K562 (cell line): ENCODE measurements at regions not wholly inside any gene's neighbourhood (a gene's known extent, or its start where the extent isn't known, plus 50 kb on each side); places are given as distances from the start of the nearest gene placed in this dataset.

Experiments
- ATAC-seq: fragments of 200-7000 bp; cut with Tn5 transposase; 3 replicates; pipeline ENCODE4 v1.9.1; 2020; ENCODE audit warnings: moderate library complexity
- BruUV-seq: library from RNA; stranded (reverse); fragments of 400-500 nt; replicated peaks from 2 replicates; lab custom pipeline; 2021; lab: Mats Ljungman, UMichigan
- CTCF ChIA-PET: fragments of 300-600 bp; formaldehyde crosslinking; extraction: SDS; loops from one replicate; lab custom pipeline; 2021; ENCODE audit warnings: low intra/inter-chr PET ratio; lab: Yijun Ruan, JAX
- POLR2A ChIA-PET: fragments of 300-600, 350-650 bp; sonication (Branson Sonifier 250); formaldehyde crosslinking; extraction: SDS; loops from one replicate; lab custom pipeline; 2021; ENCODE audit warnings: antibody characterized with exemption, inconsistent platforms; lab: Yijun Ruan, JAX
- DNase-seq, 4 experiments: peaks; one replicate each; pipeline versions ENCODE4 v3.0.0 to v3.0.0-alpha.2; 2011 to 2018; ENCODE audit warnings: low spot score in 3 of 4, mixed read lengths in 3 of 4; ENCODE audit errors: extremely low read depth in 1 of 4
- FAIRE-seq: peaks from 2 replicates; lab custom pipeline; 2011; peaks lifted over from hg19 to GRCh38; lab: Jason Lieb, UNC
- H2AFZ ChIP-seq: 2 replicates; pipeline ENCODE4 v1.6.0; 2011; ENCODE audit warnings: low read depth, low read length, control low read depth, inconsistent platforms
- H3K27ac ChIP-seq: fragments of 200-600 bp; 3 replicates; pipeline ENCODE4 v1.8.0; 2011; ENCODE audit warnings: low read depth, mild to moderate bottlenecking, control low read depth, inconsistent platforms, low read length, moderate library complexity, mixed read lengths; ENCODE audit errors: extremely low read depth
- H3K27me3 ChIP-seq, 2 experiments: fragments of 300-600 bp in 1 of 2; 2 replicates in 1 of 2; 3 replicates in 1 of 2; pipeline versions ENCODE4 v1.6.0 to v1.8.0; 2011; ENCODE audit warnings: inconsistent platforms in 2 of 2, low read length in 2 of 2, mild to moderate bottlenecking in 1 of 2, mixed read lengths in 1 of 2, moderate library complexity in 1 of 2; ENCODE audit not compliant: control insufficient read depth in 2 of 2, insufficient read depth in 2 of 2
- H3K36me3 ChIP-seq: fragments of 300-600 bp; 3 replicates; pipeline ENCODE4 v1.8.0; 2011; ENCODE audit warnings: mild to moderate bottlenecking, low read length, inconsistent platforms; ENCODE audit not compliant: control insufficient read depth, insufficient read depth
- H3K4me1 ChIP-seq, 2 experiments: fragments of 200-600 bp in 1 of 2; replicated peaks in 1 of 2; 2 replicates in 1 of 2; 3 replicates in 1 of 2; pipeline versions ENCODE4 v1.5.1 to v1.8.0; 2011; ENCODE audit warnings: inconsistent platforms in 2 of 2, low read length in 2 of 2, mild to moderate bottlenecking in 1 of 2, mixed read lengths in 1 of 2, moderate library complexity in 1 of 2; ENCODE audit not compliant: control insufficient read depth in 2 of 2, insufficient read depth in 2 of 2
- H3K4me2 ChIP-seq: 2 replicates; pipeline ENCODE4 v1.6.1; 2011; ENCODE audit warnings: low read length, control low read depth, inconsistent platforms, mixed read lengths; ENCODE audit not compliant: insufficient read depth
- H3K4me3 ChIP-seq: fragments of 200-600 bp; sonication (generic), shearing (Covaris generic); 2 replicates; pipeline ENCODE4 v1.5.1; 2016; ENCODE audit warnings: control low read depth, inconsistent platforms
- H3K79me2 ChIP-seq: fragments of 200-600 bp; 3 replicates; pipeline ENCODE4 v1.8.0; 2011; ENCODE audit warnings: low read length, inconsistent platforms; ENCODE audit not compliant: control insufficient read depth, insufficient read depth
- H3K9ac ChIP-seq, 2 experiments: 2 replicates each; pipeline versions ENCODE4 v1.6.0 to v1.6.1; 2011; ENCODE audit warnings: low read depth in 2 of 2, low read length in 2 of 2, control low read depth in 1 of 2, inconsistent platforms in 1 of 2, mild to moderate bottlenecking in 1 of 2, mixed read lengths in 1 of 2; ENCODE audit not compliant: insufficient read depth in 1 of 2
- H3K9me1 ChIP-seq: one replicate; pipeline ENCODE4 v1.6.0; 2011; ENCODE audit warnings: inconsistent platforms, mild to moderate bottlenecking, low read length, moderate library complexity; ENCODE audit not compliant: control insufficient read depth, insufficient read depth
- H3K9me3 ChIP-seq: replicated peaks from 2 replicates; pipeline ENCODE4 v1.5.1; 2011; ENCODE audit warnings: low read depth, low read length, inconsistent platforms; ENCODE audit not compliant: control insufficient read depth, insufficient read depth
- H4K20me1 ChIP-seq: replicated peaks from 2 replicates; pipeline ENCODE4 v1.6.1; 2011; ENCODE audit warnings: low read length, inconsistent platforms, mixed read lengths; ENCODE audit not compliant: control insufficient read depth, insufficient read depth
- CBX1 ChIP-seq: sonication (generic); IDR thresholded peaks from 2 replicates; pipeline ENCODE4 v1.6.1; 2016; ENCODE audit warnings: antibody characterized with exemption, low read depth, mild to moderate bottlenecking
- GATA2 ChIP-seq: sonication (generic); formaldehyde crosslinking; IDR thresholded peaks from 2 replicates; pipeline ENCODE4 v1.4.0; 2020; ENCODE audit warnings: mild to moderate bottlenecking, missing genetic modification reagents
- NCOR1 ChIP-seq: fragments of 450-650 bp; IDR thresholded peaks from 2 replicates; pipeline ENCODE4 v1.6.1; 2016; ENCODE audit warnings: mild to moderate bottlenecking, moderate library complexity
- WHSC1 ChIP-seq: IDR thresholded peaks from one replicate; pipeline ENCODE4 v1.6.1; 2012; ENCODE audit warnings: low read length, control low read depth, inconsistent platforms
- ZNF121 ChIP-seq: sonication (generic); formaldehyde crosslinking; conservative IDR thresholded peaks from 2 replicates; pipeline ENCODE4 v1.8.0; 2022; ENCODE audit warnings: missing genetic modification reagents
- ZNF197 ChIP-seq: fragments of 200-800 bp; sonication (Bioruptor generic); IDR thresholded peaks from 2 replicates; pipeline ENCODE4 v1.6.1; 2016; ENCODE audit warnings: low read depth, missing genetic modification characterization, missing compliant biosample characterization
- WGBS: fragments of 100-300 bp; shearing (Covaris generic); methylation state at CpG from one replicate; pipeline ENCODE4 v1.1.6; 2016; ENCODE audit warnings: low coverage, mixed read lengths; ENCODE audit not compliant: insufficient coverage; ENCODE audit errors: missing lambda C conversion rate; 5-methylcytosine and 5-hydroxymethylcytosine counted together
- in situ Hi-C: fragments of 300-500 bp; cut with MboI; formaldehyde crosslinking; loops from 4 replicates; pipeline ENCODE4 v1.15.0; 2018; ENCODE audit warnings: inconsistent platforms, mixed read lengths
- intact Hi-C: fragments of 100-400 bp; cut with micrococcal nuclease; formaldehyde crosslinking; loops from 2 replicates; pipeline ENCODE4 v1.14.2; 2022
- TF ChIP-seq, protein P1 (sequence below): fragments of 200-800 bp; sonication (Bioruptor generic); IDR thresholded peaks from 2 replicates; pipeline ENCODE4 v1.6.1; 2017; ENCODE audit warnings: missing genetic modification characterization, missing compliant biosample characterization
- TF ChIP-seq, protein P2 (sequence below): fragments of 250-450 bp; sonication (Bioruptor Pico); IDR thresholded peaks from 2 replicates; pipeline ENCODE4 v1.5.0; 2021

DNA sequence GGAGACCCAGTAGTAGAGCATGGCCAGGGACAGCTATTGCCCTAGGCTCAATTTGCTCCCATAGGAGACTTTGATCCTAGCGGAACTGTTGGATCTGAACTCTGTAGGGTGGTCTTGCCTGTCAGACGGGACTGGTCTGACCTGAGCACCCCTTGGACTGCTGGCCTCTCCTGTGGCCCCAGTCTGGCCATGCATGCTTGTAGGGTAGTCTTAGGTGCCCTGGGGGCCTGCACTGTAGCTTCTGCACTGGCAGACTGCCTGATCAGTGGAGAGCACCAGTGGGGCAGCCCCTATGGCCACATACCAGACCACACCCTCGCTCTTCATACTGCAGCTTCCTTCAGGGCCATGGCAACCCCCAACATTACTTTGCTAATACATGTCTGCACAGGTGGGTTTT, 396.1 kb upstream of the GRAMD2B start:
- Histone ChIP-seq H3K9me1 (no peaks in the 10 kb centered on the region), H4K20me1 (no peaks in the 10 kb centered on the region), H3K4me2 (no peak overlapping the region), H3K4me1 (no peaks in the 10 kb centered on the region), H3K36me3 (no peaks in the 10 kb centered on the region), H3K9ac (no peak overlapping the region), H2AFZ (no peak overlapping the region), H3K79me2 (no peaks in the 10 kb centered on the region), H3K4me3 (no peak overlapping the region), H3K27me3 (no peaks in the 10 kb centered on the region), H3K27ac (no peak overlapping the region), H3K9me3 (no peaks in the 10 kb centered on the region; the same call in 1 of the 2 replicates)
- intact Hi-C loops: no loop called here
- no TSS peak for BruUV-seq
- 3% methylated on average over 3 of the region's 3 CpGs for WGBS
- CTCF ChIA-PET: interaction anchor here (0.6 kb wide), 1 partner anchor 1920 kb away, joined by 3 read pairs; no protein-coding TSS in a partner anchor
- in situ Hi-C loops: no loop called here
- FAIRE-seq: no peak
- DNase-seq: no peak
- ATAC-seq: no peak
- no peak for TF ChIP-seq NCOR1
- TF ChIP-seq GATA2 (CRISPR knock-in tag): no peak
- no peak for TF ChIP-seq WHSC1
- no peak for TF ChIP-seq ZNF197 (CRISPR knock-in tag)
- TF ChIP-seq, protein P1, sequence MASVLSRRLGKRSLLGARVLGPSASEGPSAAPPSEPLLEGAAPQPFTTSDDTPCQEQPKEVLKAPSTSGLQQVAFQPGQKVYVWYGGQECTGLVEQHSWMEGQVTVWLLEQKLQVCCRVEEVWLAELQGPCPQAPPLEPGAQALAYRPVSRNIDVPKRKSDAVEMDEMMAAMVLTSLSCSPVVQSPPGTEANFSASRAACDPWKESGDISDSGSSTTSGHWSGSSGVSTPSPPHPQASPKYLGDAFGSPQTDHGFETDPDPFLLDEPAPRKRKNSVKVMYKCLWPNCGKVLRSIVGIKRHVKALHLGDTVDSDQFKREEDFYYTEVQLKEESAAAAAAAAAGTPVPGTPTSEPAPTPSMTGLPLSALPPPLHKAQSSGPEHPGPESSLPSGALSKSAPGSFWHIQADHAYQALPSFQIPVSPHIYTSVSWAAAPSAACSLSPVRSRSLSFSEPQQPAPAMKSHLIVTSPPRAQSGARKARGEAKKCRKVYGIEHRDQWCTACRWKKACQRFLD (CRISPR knock-in tag): no peak
- TF ChIP-seq, protein P2, sequence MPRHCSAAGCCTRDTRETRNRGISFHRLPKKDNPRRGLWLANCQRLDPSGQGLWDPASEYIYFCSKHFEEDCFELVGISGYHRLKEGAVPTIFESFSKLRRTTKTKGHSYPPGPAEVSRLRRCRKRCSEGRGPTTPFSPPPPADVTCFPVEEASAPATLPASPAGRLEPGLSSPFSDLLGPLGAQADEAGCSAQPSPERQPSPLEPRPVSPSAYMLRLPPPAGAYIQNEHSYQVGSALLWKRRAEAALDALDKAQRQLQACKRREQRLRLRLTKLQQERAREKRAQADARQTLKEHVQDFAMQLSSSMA (CRISPR knock-in tag): no peak
- TF ChIP-seq ZNF121 (CRISPR knock-in tag): no peak
- no peak for TF ChIP-seq CBX1
- POLR2A ChIA-PET: no interaction called here
